ENCODE measurements at regions not wholly inside any gene's neighbourhood (a gene's known extent, or its start where the extent isn't known, plus 50 kb on each side); places are given as distances from the start of the nearest gene placed in this dataset.
"Not testable (repeated sequence)": the region's sequence is repeated elsewhere in the genome, so short reads cannot be mapped to it uniquely, and the experiment has no call there.

GRCh38 chr20:52302051-52302450 is 110.5 kb upstream of the ZFP64 start:
- not testable (repeated sequence) for DNase-seq

- DNase-seq: no peak
Measured at GRCh38 chr20:52295556-52295955, 104.0 kb upstream of the ZFP64 start.

DNA sequence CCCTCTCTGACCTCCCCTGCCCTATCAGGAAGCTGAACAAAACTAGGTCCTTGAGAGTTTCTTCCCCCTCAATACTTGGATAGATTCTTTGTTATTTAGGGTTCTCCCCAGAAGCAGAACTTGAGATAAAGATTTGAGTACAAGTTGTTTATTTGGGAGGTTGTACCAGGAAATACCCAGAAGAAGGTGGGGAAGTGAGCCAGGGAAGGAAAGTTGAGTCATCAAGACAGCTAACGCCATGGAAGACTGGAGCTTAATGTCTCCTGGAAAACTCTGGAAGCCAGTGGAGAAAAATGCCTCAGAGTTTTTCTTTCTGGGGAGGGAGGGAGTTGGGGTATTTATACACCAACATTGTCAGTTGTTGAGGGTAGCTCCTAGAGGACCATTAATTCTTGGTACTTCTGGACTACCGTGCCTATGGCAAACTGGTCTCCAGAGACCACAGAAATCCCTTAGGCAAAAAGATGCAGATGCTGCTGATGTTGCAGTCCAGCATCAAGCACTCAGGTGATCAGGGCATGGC is 102.6 kb upstream of the ZFP64 start:
- DNase-seq: no peak

DNA sequence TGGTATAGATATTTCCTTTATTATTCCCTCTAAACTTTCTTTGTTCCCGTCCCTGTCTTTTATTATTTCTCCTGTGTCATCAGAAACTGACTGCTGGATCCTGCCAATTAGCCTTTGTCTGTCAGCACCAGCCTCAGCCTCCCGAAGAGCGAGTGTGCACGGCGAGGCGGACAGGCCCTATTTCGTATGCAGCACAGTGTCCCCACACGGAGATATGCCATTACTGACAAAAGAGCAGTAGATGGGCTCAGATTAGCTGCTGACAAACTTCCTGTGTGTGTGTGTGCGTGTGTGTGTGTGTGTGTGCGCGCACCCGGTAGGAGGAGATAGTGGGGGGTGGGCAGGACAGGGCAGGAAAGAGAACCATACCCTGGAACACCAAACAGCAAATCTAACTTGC is 99.5 kb upstream of the ZFP64 start:
- no peak for DNase-seq

- no peak for DNase-seq
Measured at GRCh38 chr20:52290569-52290968, 99.0 kb upstream of the ZFP64 start.

DNA sequence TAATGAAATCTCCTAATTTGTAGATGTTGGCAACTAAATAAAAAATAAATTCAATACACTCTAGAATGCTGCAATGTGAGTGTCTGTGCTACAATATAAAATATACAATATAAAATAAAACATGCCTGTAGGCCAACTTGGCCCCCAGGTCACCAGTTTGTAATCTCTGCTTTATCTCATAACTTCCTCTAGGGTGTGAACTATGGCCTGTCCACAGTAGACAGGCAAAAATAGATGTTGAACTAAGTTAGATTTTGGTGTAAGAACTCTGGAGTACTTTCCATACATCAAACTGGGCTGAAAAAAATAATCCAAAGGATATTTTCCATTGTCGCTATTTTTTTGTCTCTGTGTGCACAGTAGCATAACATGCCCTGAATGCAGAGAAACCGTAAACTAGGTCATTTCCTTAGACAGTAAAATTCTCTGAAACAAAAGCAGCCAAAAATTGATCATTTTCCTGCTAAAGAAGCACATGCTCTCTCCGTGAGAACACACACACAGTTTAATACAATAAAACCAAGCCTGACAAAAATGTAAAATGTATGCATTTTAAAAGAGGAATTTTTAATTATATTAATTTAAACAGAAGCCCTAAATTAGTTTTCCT is 98.5 kb upstream of the ZFP64 start:
- DNase-seq: no peak

DNA sequence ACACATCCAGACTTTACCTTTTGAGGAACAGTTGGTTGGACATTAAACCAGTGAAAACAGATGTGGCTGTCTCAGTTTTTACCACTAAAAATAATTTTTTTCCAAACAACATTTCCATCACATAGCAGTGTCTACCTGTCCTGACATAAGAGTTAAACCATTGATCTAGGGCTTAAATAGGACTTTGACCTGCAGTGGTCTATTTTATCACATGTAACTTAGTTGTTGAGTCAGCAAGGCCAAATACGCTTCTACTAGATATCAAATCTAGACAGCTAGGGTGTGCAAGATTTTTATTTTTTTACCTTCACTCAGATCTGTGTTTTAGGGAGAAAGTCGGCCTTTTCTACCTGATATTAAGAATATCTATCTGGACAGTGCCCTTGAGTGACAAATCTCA is 88.8 kb upstream of the ZFP64 start:
- no peak for DNase-seq

DNA sequence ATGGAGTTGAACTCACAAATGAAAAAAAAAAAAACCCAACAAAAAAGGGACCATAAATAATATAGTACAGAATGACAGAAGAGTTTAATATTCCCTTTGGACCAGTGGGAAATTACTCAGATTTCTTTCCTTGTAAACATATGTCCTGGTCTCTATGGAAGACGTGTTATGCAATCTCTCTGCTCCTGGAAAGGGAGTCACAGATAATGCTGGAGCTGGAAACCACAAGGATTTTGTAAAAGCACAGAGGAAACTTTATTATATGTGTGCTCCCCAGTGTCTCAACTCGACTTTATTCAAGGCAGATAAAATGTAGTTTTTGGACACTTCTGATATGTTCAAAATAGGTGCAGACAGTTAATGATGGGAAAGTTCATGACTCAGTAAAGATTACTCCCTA is 88.1 kb upstream of the ZFP64 start:
- DNase-seq: no peak

GRCh38 chr20:52275181-52275691 is 83.7 kb upstream of the ZFP64 start:
- DNase-seq: no peak

DNA sequence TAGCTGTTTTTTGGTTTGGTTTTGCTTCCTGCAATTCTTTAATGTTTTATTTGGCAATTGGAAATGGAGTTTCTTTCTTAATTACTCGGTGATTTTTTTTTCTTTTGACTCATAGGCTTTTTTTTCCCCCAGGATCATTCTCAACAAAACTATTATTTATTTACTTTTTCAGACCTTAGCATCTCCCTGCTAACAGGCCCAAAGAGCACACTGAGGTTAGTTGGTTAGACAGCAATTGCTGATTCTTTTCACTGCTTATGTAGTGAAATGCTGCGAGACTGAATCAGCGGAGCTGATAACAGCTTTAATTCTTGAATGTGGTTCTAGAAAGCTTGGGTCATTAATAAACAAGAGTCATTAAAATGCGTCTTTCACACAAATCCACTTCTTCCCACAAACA is 79.1 kb upstream of the ZFP64 start:
- DNase-seq: no peak

DNA sequence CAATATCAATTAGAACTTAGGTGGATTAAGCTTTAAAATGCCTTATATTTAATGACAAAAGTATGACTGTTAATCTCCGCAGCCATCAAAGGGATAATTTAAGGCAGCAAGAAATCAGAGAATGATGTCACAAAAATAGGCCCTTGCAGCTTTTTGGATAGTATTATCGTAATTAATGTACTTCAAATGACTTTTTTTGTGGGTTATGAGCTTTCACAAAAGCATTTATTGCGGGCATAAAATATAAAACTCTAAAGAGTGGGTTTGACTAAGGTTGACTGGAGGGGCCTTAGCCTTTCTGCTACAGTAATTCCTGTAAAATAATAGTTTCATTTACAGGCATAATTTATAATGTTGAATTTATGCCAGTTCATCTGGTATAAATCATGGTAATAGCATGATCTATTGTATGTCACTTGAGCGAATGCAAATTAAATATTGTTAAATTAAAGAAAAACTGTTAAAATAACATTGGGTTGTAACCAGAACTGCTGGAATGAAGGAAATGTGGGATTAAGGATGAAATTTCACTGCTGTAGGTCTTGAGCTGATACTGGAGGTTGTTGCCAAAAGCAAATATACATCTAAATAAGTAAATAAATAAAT is 78.5 kb upstream of the ZFP64 start:
- no peak for DNase-seq

GRCh38 chr20:52269321-52269720 is 77.7 kb upstream of the ZFP64 start:
- DNase-seq: no peak

- DNase-seq: no peak
Measured at GRCh38 chr20:52268184-52268749, 76.7 kb upstream of the ZFP64 start.

GRCh38 chr20:52267418-52267817 is 75.8 kb upstream of the ZFP64 start:
- DNase-seq: no peak

DNA sequence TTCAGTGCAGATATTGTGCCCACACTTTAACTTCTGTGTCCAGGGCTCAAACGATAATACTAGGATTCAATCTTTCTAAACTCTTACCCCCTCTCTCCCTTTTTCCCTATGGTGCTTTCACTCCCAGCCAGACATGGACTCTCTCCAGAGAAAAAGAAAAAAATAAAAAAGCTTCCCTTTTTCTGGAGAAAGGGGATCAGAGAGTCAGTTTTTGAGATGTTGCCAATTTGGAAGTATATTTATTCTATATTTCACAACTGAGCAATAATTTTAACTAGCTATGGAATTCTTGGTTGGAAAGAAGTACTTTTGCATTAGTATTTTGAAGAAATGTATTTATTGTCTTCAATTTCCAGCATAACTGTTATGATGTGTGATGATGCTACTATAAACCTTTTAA is 72.2 kb upstream of the ZFP64 start:
- DNase-seq: no peak

DNA sequence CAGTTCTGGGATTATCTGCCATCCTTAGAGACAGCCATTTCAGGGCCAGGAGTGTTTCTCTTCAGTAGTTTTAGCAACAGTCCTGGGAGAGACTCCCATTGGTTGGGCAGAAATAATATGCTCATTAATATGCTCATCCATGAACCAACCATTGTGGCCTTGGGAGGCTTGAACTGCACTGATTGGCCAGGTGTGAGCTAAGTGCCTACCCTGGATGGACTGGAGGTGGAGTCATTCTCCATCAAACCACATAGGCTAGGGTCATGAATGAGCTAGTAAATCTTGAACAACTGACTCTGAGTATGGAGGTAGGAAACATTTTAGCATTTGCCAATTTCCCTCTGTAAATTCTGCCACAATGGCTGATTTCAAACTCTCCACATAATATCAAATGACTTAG is 70.2 kb upstream of the ZFP64 start:
- DNase-seq: no peak

DNA sequence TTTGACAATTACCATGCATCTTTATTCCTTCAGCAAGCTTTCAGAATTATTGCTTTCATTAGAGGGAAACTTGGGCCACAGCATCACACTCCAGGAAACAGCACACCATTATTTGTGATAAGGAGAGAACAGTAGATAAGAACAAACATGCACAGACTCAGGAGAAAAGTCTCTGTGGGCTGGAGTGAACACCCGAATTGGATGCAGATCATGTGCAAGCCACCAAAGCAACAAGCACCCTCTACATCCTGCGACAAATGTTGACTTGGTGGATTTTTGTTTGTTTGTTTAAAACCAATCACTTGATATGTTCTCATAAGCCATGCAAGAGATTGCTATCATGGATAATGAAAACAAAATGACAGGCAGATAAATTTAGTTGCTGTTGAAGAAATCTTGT is 67.7 kb upstream of the ZFP64 start:
- no peak for DNase-seq

GRCh38 chr20:52256454-52256853 is 64.9 kb upstream of the ZFP64 start:
- DNase-seq: no peak

- no peak for DNase-seq
Measured at GRCh38 chr20:52252664-52253063, 61.1 kb upstream of the ZFP64 start.

DNA sequence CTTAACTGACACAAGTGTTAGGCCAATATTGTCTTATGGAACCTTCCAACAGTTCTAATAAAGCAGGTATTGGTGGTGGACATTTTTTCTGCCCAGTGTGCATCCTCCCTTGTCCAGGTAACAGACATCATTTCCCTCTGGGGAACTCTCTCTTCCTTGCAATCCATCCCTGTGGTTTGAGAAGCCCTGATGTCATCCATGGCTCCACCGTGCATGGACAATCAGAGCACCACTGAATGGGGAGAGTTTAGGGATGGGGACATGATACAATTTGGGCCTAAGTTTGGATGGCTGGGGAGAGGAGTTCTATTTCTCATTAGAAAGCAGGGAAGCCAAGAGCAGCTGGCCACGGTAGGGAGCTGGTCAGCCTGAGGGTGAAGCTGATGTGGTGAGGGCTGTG is 60.2 kb upstream of the ZFP64 start:
- no peak for DNase-seq

DNA sequence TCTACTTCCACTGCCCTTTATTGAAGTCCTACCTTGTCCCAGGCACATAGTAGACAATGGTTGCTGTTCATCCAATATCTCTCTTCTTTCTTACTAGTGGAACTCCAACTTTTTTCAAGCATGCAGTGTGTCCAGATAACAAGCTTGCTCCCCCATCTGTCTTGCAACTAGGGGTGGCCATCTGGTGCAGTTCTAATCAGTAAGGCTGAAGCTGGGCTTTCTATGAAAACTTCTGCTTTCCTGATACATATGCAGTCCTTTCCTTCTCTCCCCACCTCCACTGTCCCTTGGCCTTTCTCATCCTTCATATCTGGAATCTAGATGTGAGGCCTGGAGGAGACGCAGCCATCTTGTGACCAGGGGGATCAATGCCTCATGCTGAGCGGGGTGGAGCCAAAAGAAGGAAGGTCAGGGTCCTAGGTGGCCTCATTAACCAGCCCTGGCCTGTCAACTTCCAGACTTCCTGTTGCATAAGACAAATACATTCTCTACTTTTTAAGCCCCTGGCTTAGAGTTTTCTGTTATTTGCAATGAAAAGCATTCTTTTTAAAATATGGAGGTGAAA is 59.6 kb upstream of the ZFP64 start:
- no peak for DNase-seq

DNA sequence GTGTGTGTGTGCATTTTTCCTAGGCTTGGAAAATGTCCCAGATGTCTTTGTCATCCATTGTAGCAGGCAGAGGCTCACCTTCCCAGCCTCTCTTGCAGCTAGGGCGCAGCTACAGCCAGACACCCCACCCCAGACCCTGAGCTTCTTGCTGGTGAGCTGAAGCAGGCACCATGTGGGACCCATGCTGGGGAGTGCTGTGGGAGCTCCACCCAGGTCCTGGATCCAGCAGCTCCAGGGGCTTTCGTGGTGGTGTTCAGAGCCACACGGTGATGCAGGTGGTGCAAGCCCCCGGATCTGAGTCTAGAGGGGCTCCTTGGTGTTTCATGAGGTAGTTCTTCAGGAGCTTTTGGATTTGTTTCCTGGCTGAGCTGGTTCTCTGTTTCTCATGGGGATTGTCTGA is 56.0 kb upstream of the ZFP64 start:
- no peak for DNase-seq

GRCh38 chr20:52246366-52246765 is 54.8 kb upstream of the ZFP64 start:
- no peak for DNase-seq

GRCh38 chr20:52244702-52245101 is 53.1 kb upstream of the ZFP64 start:
- no peak for DNase-seq
